ENCODE measurements at regions not wholly inside any gene's neighbourhood (a gene's known extent, or its start where the extent isn't known, plus 50 kb on each side); places are given as distances from the start of the nearest gene placed in this dataset.
"Not testable (repeated sequence)": the region's sequence is repeated elsewhere in the genome, so short reads cannot be mapped to it uniquely, and the experiment has no call there.

DNA sequence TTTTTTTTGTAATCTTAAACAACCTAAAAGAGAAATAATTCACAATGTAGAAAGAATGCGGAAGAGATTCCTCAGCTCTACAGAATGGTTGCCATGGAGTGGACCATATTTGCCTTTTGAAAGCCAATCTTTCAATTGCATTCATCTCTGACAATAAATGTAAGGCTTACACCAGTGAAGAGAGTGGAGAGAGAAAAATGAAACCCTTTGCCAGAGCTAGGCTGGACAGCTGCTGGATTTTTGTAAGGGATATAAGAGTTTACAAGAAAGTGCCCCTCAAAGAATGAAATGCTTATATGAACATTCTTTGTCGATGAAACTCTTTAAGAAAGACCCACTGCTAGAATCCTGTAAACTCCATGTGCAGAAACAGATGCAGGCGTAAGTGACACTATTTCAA, 66.0 kb upstream of the FAT1 start:
- DNase-seq (ENCODE audit: insufficient read length, low spot score) (no peak), FAIRE-seq (no peak)
- no peak for TF ChIP-seq CTCF (IDR thresholded peaks at IDR 0.05; ENCODE audit: insufficient read depth, missing control alignments)

GRCh38 chr4:186790630-186791029, 67.0 kb upstream of the FAT1 start:
- TF ChIP-seq CTCF (IDR thresholded peaks at IDR 0.05; ENCODE audit: insufficient read depth, missing control alignments), result no peak
- FAIRE-seq (no peak), DNase-seq (ENCODE audit: insufficient read length, low spot score) (no peak)

GRCh38 chr4:186792728-186793366, 69.2 kb upstream of the FAT1 start:
- FAIRE-seq (no peak), DNase-seq (ENCODE audit: insufficient read length, low spot score) (no peak)
- no peak for TF ChIP-seq CTCF (IDR thresholded peaks at IDR 0.05; ENCODE audit: insufficient read depth, missing control alignments)

- DNase-seq (ENCODE audit: insufficient read length, low spot score) (no peak), FAIRE-seq (no peak)
- no peak for TF ChIP-seq CTCF (IDR thresholded peaks at IDR 0.05; ENCODE audit: insufficient read depth, missing control alignments)
Observed at GRCh38 chr4:186798951-186799659, 75.4 kb upstream of the FAT1 start.

DNA sequence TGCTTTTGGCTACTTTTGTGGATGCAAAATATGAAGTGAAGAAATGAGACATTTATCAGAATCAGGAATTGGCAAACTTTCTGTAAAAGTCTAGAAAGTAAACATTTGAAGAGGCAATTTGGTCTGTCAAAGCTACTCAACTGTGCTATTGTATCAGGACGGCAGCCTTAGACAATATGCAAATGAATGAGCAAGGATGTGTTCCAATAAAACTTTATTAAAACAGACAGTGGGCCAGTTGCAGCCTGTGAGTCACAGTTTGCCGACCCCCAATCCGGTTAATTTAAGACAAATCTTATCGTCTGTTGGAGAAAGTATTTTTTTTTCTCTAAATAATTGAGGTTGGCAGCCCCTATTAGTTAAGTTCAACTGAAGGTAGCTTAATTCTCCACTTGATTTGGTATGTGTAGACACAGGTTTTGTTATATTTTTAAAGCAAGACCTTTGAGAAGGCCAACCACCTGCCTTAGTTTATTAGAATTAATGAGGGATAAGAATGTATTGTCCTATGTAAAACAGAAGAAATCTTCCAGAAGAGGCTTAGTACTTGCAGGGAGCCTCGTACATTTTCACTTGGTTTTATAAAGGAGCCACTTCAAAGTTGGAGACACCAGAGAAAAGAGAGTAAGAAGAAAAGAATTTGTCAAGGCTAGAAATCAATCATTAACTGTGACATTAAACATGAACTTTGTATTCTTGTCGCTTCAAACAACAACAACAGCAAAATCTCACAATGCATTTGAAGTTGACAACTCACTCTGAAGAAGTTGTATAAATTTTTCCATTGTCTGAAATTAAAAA, 81.6 kb upstream of the FAT1 start:
- FAIRE-seq, result no peak
- TF ChIP-seq CTCF (IDR thresholded peaks at IDR 0.05; ENCODE audit: insufficient read depth, missing control alignments), result no peak
- DNase-seq (ENCODE audit: insufficient read length, low spot score), result no peak

- FAIRE-seq; DNase-seq (ENCODE audit: insufficient read length, low spot score): not testable (repeated sequence)
Observed at GRCh38 chr4:186805917-186806316, 82.3 kb upstream of the FAT1 start.

DNA sequence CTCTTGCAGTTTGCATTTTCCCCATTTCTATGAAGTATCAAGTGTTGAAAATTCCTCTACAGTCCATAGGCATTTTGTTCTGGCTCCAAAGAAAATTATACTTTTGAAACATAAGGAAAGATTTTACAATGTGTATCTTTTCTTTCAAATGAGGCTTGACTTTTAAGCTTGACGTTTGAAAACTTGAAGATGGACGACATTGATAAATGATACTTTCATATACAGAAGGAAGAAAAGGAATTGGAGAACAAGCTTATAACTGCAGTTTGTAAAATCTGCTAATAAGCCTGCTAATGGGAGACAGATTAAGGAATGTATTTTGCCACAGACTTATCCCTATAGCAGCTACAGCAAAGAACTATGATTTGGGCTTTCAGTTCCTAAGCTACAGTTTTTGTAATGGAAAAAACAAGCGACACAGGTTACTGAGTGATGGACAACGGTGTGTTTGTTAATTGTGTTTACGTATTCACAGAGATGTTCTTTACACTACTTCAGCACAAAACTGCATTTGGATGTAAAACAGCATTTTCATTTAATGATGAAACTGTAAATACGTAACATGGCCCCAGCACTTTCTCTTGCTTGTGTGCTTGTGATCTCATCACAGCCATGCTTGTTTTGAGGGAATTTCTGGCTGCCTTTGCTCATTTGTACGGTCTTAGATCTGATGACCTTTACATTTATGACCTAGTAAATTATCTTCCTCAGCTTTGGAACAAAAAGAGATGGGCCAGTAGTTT, 83.2 kb upstream of the FAT1 start:
- no peak for FAIRE-seq
- TF ChIP-seq CTCF (IDR thresholded peaks at IDR 0.05; ENCODE audit: insufficient read depth, missing control alignments), result no peak

More for the DNA sequence above, 83.2 kb upstream of the FAT1 start:
- DNase-seq (ENCODE audit: insufficient read length, low spot score), result no peak
